Thoracic aorta (tissue), 2 donors: ENCODE measurements at regions not wholly inside any gene's neighbourhood (a gene's known extent, or its start where the extent isn't known, plus 50 kb on each side); places are given as distances from the start of the nearest gene placed in this dataset.

Experiments
- ATAC-seq: fragments of 150-250 bp; one replicate; pipeline ENCODE4 v1.8.0; 2017; ENCODE audit warnings: low read depth; ENCODE audit not compliant: insufficient number of reproducible peaks, low FRiP score
- DNase-seq: peaks from one replicate; pipeline ENCODE4 v3.0.0-alpha.2; 2020; ENCODE audit warnings: low spot score
- H3K27ac ChIP-seq, 2 donors: fragments of 200-600 bp; sonication (generic); 1 replicate in 1 of 2; 2 replicates in 1 of 2; pipeline ENCODE4 v1.5.1; 2016; ENCODE audit warnings: mild to moderate bottlenecking in 2 of 2, moderate library complexity in 2 of 2
- H3K27me3 ChIP-seq: fragments of 200-600 bp; sonication (generic); replicated peaks from 2 replicates; pipeline ENCODE4 v1.6.0; 2016; ENCODE audit warnings: mild to moderate bottlenecking; ENCODE audit not compliant: insufficient read depth
- H3K36me3 ChIP-seq: fragments of 200-600 bp; sonication (generic); one replicate; pipeline ENCODE4 v1.5.1; 2016
- H3K4me1 ChIP-seq, 2 donors: fragments of 200-600 bp; sonication (generic); 1 replicate in 1 of 2; 2 replicates in 1 of 2; pipeline versions ENCODE4 v1.5.1 to v1.6.0; 2016; ENCODE audit warnings: low read depth in 2 of 2, mild to moderate bottlenecking in 1 of 2; ENCODE audit not compliant: control insufficient read depth in 1 of 2
- H3K4me3 ChIP-seq: fragments of 200-600 bp; sonication (generic); 2 replicates; pipeline ENCODE4 v1.5.1; 2016; ENCODE audit warnings: mild to moderate bottlenecking
- H3K9me3 ChIP-seq: fragments of 200-600 bp; sonication (generic); 2 replicates; pipeline ENCODE4 v1.5.1; 2016
- TF ChIP-seq, protein P1 (sequence below): fragments of 200-600 bp; sonication (generic); IDR thresholded peaks from one replicate; pipeline ENCODE4 v1.5.1; 2019; ENCODE audit warnings: antibody characterized with exemption

DNA sequence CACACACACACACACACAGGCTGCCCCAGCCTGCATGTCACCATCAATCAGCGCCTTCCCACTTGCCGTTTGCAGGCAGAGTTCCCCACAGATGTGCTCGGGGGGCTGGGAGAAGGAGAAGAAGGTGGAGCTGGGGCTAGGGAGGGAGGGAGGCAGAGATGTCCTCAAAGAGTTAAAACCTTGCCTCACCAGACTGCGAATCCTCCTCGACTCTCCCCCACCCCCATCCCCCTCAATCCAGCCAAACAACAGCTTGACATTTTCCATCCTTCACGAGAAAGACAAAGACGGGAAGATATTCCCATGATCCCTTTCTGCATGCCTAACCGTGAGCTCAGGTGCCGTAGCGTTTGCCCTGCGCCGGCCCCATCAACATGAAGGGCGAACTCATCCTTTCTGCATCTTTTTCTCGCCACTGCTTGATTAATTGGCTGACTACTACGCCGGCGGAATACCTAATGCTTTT lies 365.5 kb downstream of the MIAT start:
- ATAC-seq (no peak), DNase-seq (no peak)
- H3K9me3 ChIP-seq: no peaks in the 10 kb centered on the region
- H3K4me1 ChIP-seq: peaks cover 7 to 22% of the 10 kb centered on the region in 2 donors
- no peak overlapping the region for H3K4me3 ChIP-seq
- TF ChIP-seq, protein P1, sequence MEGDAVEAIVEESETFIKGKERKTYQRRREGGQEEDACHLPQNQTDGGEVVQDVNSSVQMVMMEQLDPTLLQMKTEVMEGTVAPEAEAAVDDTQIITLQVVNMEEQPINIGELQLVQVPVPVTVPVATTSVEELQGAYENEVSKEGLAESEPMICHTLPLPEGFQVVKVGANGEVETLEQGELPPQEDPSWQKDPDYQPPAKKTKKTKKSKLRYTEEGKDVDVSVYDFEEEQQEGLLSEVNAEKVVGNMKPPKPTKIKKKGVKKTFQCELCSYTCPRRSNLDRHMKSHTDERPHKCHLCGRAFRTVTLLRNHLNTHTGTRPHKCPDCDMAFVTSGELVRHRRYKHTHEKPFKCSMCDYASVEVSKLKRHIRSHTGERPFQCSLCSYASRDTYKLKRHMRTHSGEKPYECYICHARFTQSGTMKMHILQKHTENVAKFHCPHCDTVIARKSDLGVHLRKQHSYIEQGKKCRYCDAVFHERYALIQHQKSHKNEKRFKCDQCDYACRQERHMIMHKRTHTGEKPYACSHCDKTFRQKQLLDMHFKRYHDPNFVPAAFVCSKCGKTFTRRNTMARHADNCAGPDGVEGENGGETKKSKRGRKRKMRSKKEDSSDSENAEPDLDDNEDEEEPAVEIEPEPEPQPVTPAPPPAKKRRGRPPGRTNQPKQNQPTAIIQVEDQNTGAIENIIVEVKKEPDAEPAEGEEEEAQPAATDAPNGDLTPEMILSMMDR: no peak
- no peaks in the 10 kb centered on the region for H3K27me3 ChIP-seq
- H3K27ac ChIP-seq: peak overlapping the region; percentile 3 to 61
- no peaks in the 10 kb centered on the region for H3K36me3 ChIP-seq

DNA sequence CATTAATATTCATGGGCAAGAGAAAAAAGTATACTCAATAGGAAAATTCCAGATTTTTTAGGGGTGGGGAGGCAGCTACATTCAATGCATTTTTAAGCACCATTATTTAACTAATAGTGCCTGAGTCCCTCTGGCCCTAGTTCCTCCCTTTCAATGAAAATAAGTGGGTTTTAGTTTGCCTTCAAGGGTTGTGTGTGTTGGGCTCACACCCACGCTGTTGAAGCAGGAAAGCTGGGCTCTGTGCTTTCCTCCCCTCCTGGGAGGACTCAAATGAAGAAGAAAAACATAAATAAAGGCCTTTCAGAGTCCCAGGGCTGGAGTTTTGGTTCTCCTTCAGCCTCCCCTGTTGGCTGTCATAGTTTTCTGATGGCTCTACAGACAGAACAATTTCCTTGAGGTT lies 366.2 kb downstream of the MIAT start:
- Histone ChIP-seq H3K4me3 (no peak overlapping the region), H3K27ac (peak overlapping the region; percentile 49 to 61), H3K4me1 (peaks cover 7 to 22% of the 10 kb centered on the region in 2 donors), H3K27me3 (no peaks in the 10 kb centered on the region), H3K9me3 (no peaks in the 10 kb centered on the region), H3K36me3 (no peaks in the 10 kb centered on the region)
- DNase-seq: no peak
- ATAC-seq: no peak
- TF ChIP-seq, protein P1: no peak

DNA sequence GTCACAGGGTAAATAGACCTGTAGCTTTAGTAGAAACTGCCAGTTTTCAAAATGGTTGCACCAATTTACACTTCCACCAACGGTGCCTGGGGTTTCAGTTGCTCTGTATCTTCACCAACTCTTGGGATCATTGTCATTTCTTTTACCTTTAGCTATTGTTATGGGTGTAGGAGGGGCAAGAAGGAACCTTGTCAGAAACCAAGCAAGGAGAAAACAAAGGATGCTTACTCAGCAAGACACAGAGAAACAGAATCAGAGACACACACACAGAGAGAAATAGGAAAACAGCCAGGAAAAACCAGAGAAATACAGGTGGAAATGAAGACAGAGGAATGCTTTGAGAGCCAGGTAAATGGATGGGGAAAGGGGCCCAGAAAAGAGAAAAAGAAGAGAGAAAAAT lies 367.6 kb downstream of the MIAT start:
- DNase-seq: no peak
- H3K27me3 ChIP-seq: no peaks in the 10 kb centered on the region
- no peaks in the 10 kb centered on the region for H3K9me3 ChIP-seq
- peaks cover 0 to 15% of the 10 kb centered on the region in 2 donors for H3K4me1 ChIP-seq
- no peak for ATAC-seq
- no peak overlapping the region for H3K4me3 ChIP-seq
- no peaks in the 10 kb centered on the region for H3K36me3 ChIP-seq
- TF ChIP-seq, protein P1: no peak
- no peak overlapping the region for H3K27ac ChIP-seq

DNA sequence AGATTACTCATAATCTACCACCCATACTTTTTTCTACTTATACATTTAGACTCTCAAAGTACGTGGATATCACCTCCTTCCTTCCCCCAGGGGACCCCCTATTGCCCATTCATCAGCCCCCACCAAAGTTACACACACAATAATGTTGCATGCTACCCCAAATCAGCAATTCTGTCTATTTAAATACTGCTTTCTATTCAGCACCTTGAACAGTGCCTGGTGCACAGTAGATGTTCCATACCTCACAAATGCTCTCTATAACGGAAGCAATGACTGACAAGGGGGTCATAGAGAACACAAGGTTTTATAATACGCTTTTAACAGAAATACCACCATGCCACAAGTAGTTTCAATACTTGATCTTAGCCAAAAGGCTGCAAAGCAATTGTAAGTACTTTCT lies 370.7 kb downstream of the MIAT start:
- ATAC-seq (no peak), DNase-seq (no peak)
- Histone ChIP-seq H3K9me3 (no peaks in the 10 kb centered on the region), H3K4me1 (peaks cover 7 to 24% of the 10 kb centered on the region in 2 donors), H3K27ac (no peak overlapping the region), H3K4me3 (no peak overlapping the region), H3K36me3 (no peaks in the 10 kb centered on the region), H3K27me3 (no peaks in the 10 kb centered on the region)
- TF ChIP-seq, protein P1: no peak

DNA sequence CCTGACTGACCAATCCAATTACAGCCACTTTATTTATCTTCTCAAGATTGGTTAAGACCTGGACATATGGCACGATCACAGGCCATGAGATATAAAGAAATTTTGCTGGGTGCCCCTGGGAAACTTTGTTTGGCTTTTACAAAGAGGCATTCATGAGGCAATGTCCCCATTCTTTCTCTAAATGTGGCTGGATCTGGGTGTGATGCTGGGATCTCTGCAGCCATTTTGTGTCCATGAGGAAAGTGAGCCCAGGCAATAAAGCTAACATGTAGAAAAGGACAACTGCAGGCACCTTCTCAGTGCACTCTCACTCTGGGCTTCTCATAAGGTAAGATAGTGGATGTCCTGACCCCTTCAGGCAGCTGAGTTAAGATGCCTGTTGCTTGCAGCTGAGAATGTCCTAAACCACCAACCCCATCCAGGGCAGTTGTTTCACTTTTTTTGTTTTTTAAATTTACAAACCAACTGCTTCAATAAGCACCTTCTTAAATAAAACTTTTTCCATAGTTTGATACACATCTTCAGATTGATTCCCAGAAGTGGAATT lies 372.3 kb downstream of the MIAT start:
- ATAC-seq: no peak
- no peaks in the 10 kb centered on the region for H3K36me3 ChIP-seq
- TF ChIP-seq, protein P1: no peak

More for the DNA sequence above, 372.3 kb downstream of the MIAT start:
- Histone ChIP-seq H3K9me3 (no peaks in the 10 kb centered on the region), H3K4me3 (no peak overlapping the region), H3K4me1 (peaks cover 7 to 22% of the 10 kb centered on the region in 2 donors), H3K27me3 (no peaks in the 10 kb centered on the region), H3K27ac (no peak overlapping the region)
- DNase-seq: no peak
